ENCODE measurements at regions not wholly inside any gene's neighbourhood (a gene's known extent, or its start where the extent isn't known, plus 50 kb on each side); places are given as distances from the start of the nearest gene placed in this dataset.

DNA sequence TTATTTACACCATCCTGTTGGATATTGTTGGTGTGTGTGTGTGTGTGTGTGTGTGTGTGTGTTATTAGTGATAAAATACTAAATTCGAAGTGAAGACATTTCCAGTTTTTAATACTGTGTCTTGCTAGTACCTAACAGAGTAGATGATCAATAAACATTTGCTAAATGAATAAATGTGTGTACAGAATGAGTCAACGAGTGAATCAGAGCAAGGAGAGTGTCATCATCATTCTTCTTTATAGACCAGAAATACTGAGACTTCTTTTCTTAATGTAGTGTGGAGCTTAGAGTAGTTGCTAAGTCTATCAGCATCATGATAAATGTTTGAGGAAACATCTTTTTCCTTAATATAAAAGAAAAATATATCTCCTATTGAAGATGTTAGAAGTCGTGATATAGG is 169.7 kb upstream of the SATB2 start:
- Histone ChIP-seq H3K9me3 (no peaks in the 10 kb centered on the region), H3K4me1 (no peaks in the 10 kb centered on the region), H3K36me3 (no peaks in the 10 kb centered on the region), H3K27ac (no peak overlapping the region), H3K27me3 (no peaks in the 10 kb centered on the region), H3K4me3 (no peak overlapping the region)
- DNase-seq (no peak), ATAC-seq (no peak)
- intact Hi-C loops (cut with DNase I; ENCODE audit: low total_unique reads) (no loop called here), in situ Hi-C loops (cut with MboI; ENCODE audit: low sequenced_read_pairs in 4 of 4) (no loop called here)
- TF ChIP-seq POLR2A (IDR thresholded peaks at IDR 0.05) (no peak), CTCF (IDR thresholded peaks at IDR 0.05 in 4 of 5, conservative IDR thresholded peaks at IDR 0.05 in 1 of 5) (no peak)

- Histone ChIP-seq H3K4me1 (no peaks in the 10 kb centered on the region), H3K27ac (no peak overlapping the region), H3K9me3 (no peaks in the 10 kb centered on the region), H3K27me3 (no peaks in the 10 kb centered on the region), H3K36me3 (no peaks in the 10 kb centered on the region), H3K4me3 (no peak overlapping the region)
- in situ Hi-C loops (cut with MboI; ENCODE audit: low sequenced_read_pairs in 4 of 4): no loop called here
- DNase-seq: no peak
- ATAC-seq: no peak
- no peak for TF ChIP-seq POLR2A (IDR thresholded peaks at IDR 0.05)
- no peak for TF ChIP-seq CTCF (IDR thresholded peaks at IDR 0.05 in 4 of 5, conservative IDR thresholded peaks at IDR 0.05 in 1 of 5)
- intact Hi-C loops (cut with DNase I; ENCODE audit: low total_unique reads): no loop called here
These were observed 167.2 kb upstream of the SATB2 start for GRCh38 chr2:199624958-199625357.

DNA sequence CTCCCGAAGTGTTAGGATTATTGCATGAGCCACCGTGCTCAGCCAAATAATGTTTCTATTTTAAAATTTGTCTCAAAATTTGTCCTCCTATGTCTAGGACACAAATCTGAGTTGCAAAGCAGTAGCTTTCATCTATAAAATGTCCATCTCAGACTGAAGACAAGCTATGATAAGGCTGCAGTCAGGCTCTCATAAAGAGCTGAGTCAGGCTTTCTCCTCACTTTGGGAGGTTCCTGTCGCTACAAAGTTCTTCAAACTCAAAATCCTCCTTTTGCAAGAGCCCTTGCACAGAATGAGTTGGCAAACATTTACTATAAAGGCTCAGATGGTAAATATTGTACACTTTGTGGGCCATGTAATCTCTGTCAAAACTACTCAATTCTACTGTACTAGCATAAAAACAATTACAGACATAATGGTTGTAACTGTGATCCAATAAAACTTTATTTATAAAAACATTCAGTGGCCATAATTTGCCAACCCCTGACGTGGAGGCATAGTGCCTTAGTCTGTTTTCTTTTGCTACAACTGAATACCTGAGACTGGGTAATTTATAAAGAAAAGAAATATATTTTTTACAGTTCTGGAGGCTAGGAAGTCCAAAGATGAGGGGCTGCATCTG is 154.9 kb upstream of the SATB2 start:
- DNase-seq (no peak), ATAC-seq (no peak)
- Histone ChIP-seq H3K36me3 (no peaks in the 10 kb centered on the region), H3K4me3 (no peak overlapping the region), H3K27me3 (no peaks in the 10 kb centered on the region), H3K4me1 (no peaks in the 10 kb centered on the region), H3K9me3 (no peaks in the 10 kb centered on the region), H3K27ac (no peak overlapping the region)
- intact Hi-C loops (cut with DNase I; ENCODE audit: low total_unique reads): no loop called here
- in situ Hi-C loops (cut with MboI; ENCODE audit: low sequenced_read_pairs in 4 of 4): no loop called here
- TF ChIP-seq CTCF (IDR thresholded peaks at IDR 0.05 in 4 of 5, conservative IDR thresholded peaks at IDR 0.05 in 1 of 5): no peak
- no peak for TF ChIP-seq POLR2A (IDR thresholded peaks at IDR 0.05)

GRCh38 chr2:199607914-199608313 is 150.2 kb upstream of the SATB2 start:
- no peaks in the 10 kb centered on the region for H3K9me3 ChIP-seq
- TF ChIP-seq POLR2A (IDR thresholded peaks at IDR 0.05) (no peak), CTCF (IDR thresholded peaks at IDR 0.05 in 4 of 5, conservative IDR thresholded peaks at IDR 0.05 in 1 of 5) (no peak)
- intact Hi-C loops (cut with DNase I; ENCODE audit: low total_unique reads): no loop called here
- in situ Hi-C loops (cut with MboI; ENCODE audit: low sequenced_read_pairs in 4 of 4): no loop called here
- H3K27me3 ChIP-seq: no peaks in the 10 kb centered on the region
- H3K27ac ChIP-seq: no peak overlapping the region
- H3K36me3 ChIP-seq: no peaks in the 10 kb centered on the region
- H3K4me3 ChIP-seq: no peak overlapping the region
- H3K4me1 ChIP-seq: no peaks in the 10 kb centered on the region
- no peak for DNase-seq
- no peak for ATAC-seq

DNA sequence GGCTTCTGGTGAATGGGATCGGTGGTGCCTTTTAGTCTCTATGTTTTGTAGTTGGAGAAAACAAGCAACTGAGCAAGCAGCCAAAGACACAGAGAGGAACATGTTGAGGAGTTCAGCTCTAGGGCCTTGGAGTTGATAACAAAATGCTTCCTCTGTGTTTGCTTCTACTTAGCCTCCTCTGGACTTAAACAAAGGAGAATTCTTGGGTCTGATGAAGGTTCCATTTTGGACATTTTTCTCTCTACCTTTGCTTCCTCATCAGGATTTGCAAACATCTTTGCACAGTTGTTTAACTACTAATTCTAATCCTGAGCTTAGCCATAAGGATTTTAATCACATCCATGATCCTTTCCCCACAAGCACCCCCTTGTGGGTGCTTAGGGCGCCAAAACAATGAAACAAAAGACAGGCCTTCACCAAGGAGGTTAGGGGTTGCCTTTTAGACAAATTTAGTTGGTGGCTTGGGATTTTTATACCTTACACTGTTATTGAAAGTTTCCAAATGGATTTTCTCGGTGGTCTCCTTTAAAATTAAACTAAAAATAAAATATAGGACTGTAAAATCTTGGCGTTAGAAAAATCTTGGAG is 148.5 kb upstream of the SATB2 start:
- no peaks in the 10 kb centered on the region for H3K36me3 ChIP-seq
- intact Hi-C loops (cut with DNase I; ENCODE audit: low total_unique reads) (no loop called here), in situ Hi-C loops (cut with MboI; ENCODE audit: low sequenced_read_pairs in 4 of 4) (no loop called here)
- H3K9me3 ChIP-seq: no peaks in the 10 kb centered on the region
- no peaks in the 10 kb centered on the region for H3K4me1 ChIP-seq
- TF ChIP-seq POLR2A (IDR thresholded peaks at IDR 0.05) (no peak), CTCF (IDR thresholded peaks at IDR 0.05 in 4 of 5, conservative IDR thresholded peaks at IDR 0.05 in 1 of 5) (no peak)
- H3K4me3 ChIP-seq: no peak overlapping the region
- ATAC-seq: no peak
- no peak overlapping the region for H3K27ac ChIP-seq
- no peaks in the 10 kb centered on the region for H3K27me3 ChIP-seq
- DNase-seq: no peak
